Stimulated activated CD4-positive, alpha-beta T cell treated with anti-CD3 and anti-CD28 coated beads, Interleukin-4, amount 100 ng/mL, for 1 hour (primary cell): ENCODE measurements at regions not wholly inside any gene's neighbourhood (a gene's known extent, or its start where the extent isn't known, plus 50 kb on each side); places are given as distances from the start of the nearest gene placed in this dataset.
"Not testable (repeated sequence)": the region's sequence is repeated elsewhere in the genome, so short reads cannot be mapped to it uniquely, and the experiment has no call there.

Experiments
- DNase-seq: peaks from one replicate; pipeline ENCODE4 v3.0.0-alpha.2; 2020

DNA sequence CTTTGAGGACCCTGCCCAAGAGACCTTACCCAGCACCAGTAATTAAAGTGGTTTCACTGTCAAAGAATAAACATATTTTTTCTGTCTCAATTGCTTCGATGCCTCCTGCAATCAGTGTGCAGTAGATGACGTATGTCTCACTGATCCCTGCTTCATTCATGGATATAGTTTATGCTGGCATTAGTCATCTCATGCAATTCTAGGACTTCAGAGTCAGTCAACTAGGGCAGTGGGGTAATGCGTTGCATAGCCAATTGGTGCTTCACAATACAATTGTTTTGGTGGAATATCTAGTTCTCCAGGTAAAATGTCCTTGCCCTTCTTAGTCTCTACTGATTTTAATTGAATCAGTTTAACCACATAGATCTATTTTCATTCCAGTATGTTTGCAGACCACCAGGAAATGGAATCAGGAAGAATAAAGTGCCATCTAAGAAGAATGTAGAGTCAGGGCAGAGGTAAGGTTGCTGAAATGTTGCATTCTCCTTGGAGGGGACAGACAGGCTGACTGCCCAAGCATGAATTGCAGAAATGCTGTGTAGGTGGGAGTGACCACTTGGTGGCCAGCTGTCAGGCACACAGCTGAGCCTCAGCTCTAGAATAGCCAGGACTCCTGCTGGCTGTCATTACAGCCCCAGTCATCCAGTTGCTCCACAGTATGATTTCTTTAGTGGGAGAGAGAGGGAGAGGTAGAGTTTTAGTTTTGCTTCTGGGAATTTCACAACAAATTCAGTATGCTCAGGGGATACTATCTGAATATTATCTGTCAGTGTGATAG lies 73.5 kb upstream of the MEGF10 start:
- DNase-seq, result no peak

DNA sequence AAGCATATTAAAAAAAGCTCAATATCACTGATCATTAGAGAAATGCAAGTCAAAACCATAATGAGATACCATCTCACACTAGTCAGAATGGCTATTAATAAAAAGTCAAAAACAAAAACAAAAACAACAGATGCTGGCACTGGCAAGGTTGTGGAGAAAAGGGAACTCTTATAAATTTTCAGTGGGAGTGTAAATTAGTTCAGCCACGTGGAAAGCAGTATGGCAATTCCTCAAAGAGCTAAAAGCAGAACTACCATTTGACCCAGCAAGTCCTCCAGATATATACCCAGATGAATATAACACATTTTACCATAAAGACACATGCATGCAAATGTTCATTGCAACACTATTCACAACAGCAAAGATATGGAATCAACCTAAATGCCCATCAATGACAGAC lies 68.7 kb upstream of the MEGF10 start:
- not testable (repeated sequence) for DNase-seq

DNA sequence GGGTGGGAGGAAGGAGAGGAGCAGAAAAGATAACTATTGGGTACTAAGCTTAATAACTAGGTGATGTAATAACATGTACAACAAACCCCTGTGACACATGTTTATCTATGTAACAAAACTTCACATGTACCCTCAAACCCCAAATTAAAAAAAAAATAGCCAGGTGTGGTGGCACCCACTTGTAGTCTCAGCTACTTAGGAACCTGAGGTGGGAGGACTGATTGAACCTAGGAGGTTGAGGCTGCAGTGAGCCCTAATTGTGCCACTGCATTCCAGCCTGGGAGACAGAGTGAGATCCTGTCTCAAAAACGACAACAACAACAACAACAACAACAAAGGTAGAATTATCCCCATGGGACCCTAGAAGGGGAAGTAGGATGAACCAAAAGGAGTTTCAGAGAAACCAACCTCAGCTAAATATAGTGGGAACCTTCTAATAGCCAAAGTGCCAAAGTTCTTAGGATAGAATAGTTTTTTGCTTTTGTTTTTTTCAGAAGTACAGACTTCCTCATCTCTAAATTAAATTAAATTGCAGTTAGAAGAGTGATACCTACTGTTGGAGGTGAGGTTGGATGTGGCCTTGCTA lies 67.9 kb upstream of the MEGF10 start:
- DNase-seq, result not testable (repeated sequence)

DNA sequence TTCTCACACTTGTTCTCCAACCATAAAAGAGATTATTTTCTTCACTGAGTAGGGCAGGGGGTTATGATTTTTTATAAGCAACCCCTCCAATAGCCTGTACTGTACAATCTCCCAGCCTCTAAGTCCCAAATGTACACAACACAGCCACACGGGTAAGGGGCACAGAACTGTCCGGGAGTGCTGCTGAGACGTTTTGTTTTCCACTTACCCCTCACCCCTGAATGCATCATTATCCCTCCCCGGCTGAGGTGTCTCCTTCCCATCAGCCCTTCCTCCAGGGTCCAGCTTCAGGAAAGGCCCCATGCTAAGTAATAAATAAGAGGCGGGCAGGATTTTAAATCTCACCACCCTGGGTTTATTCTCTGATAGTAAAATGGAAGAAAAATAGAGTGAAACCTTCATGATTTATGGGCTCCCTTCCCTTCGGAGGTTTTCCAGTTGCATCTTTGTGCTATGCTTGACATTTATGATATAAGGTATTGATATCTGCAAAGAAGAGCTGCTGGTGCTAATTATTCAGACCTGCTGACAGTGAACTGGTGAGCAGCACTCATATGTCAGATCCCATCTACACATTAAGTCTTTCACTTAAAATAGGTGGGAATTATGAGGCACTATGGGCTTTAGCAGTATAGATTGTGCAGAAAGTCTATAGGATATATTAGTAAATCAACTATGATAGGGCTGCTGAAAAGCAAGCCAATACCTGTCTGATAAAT lies 67.2 kb upstream of the MEGF10 start:
- DNase-seq, result no peak

DNA sequence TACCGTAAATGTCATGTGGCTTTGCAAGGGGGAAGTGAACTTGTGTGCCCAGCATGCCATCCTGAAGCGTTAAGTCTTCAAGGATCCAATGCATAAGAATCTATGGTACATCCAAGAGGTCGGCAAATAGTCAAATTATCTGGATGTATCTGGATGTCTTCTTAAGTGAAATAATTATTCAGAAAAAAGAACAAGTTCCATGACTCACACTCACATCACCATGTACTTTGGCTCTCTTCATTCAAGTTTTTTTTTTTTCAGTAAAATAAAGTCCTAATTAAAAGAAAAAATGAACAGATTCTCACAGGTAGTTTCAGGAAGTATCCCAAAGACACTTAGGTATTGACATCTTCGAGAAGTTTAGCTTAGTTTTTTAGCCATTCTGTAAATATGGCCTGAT lies 62.7 kb upstream of the MEGF10 start:
- DNase-seq, result no peak

DNA sequence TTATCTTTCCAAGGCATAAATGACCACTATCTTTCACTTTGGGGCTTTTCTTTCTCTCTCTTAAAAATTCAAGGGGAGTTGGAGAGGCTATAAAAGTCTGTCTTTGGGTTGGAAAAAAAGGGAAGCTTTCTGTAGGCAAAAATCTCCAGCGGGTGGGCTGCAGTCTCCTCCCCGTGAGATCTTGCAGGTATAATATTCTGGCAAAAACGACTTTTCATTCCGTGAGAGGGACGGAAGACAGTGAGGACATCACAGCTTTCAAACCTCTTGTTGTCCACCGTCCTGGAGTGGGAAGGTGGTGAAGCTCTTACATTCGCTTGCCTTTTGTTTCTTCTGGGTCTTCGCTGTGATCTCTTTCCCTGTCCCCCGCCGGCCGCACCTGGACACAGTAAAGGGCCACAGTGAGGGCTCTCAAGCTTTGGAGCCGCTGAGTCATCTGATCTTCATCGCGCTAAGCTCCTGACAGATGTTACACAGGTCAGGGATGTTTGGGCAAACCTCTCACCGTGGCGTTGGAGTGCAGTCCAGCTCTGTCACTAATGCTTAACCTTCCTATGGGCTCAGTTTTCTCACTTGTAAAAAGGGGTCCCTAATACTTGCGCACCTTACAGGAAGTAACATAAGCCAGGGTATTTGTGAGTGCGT lies 61.9 kb upstream of the MEGF10 start:
- DNase-seq, result no peak

DNA sequence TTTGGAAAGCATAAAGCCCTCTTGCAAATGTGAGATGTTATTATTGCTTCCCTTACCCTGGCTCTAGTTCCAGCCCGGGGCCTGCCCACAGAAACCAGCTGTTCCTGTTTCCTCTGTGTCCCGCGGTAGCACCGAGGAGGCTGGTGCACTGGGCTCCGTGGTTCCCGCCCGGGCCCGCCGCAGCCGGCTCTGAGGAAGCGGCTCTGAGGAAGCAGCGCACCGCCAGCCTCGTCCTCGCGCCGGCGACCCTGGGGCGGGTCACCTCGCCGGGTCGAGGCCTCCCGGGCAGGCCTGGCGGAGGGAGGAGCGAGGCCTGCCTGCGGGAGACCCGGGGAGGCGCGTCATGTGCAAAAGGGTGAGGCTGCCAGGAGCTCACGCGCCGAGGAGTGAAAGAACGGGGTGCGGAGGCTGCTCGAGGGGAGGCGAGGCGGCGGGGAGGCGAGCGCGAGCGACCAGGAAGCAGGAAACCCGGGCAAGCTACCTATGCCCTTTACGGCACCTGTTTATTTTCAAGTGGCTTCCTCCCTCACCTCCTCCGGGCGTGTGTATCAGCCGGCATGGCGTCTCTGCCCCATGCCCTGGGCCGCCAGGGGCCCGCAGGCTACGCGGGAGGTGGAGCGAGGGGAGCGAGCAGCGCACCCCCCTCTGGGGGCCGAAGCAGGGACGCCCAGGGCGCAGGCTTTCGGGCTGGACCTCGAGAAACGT lies 61.3 kb upstream of the MEGF10 start:
- peak; percentile 52 for DNase-seq

DNA sequence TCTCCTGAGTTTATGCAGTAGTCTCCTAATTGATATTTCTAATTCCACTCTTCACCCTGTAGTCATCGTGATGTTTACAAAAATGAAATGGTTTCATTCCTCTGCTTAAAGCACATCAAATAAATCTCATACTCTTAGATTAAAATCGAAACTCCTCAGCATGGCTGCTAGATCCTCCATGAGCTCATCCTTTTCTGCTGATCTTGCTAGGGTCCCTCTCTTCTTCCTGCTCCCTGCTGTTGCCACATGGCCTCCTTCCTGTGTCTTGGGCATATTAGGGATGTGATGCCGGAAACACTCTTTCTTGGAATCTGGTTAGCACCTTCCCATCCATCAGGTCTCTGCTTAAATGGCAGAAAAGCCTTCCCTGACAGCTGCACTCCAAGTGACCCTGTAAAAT lies 59.5 kb upstream of the MEGF10 start:
- no peak for DNase-seq

DNA sequence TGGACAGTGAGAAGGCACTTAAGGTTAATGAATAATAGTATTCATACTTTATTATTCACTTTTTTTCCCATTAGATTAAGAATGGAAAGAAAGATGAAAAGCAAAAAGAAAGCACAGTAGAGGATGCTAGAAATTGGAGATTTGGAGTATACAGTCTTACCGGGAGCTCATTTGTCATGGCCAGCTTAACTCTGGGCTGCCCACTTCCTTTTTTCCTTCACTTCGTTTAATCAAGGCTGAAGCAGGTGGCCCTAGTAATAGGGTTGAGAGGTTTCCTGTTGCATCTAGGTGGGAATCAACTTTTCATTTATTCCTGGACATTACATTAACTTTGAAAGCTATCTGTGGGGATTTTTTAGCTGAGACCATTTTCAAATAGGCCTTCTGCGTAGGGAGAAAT lies 57.0 kb upstream of the MEGF10 start:
- DNase-seq, result no peak

DNA sequence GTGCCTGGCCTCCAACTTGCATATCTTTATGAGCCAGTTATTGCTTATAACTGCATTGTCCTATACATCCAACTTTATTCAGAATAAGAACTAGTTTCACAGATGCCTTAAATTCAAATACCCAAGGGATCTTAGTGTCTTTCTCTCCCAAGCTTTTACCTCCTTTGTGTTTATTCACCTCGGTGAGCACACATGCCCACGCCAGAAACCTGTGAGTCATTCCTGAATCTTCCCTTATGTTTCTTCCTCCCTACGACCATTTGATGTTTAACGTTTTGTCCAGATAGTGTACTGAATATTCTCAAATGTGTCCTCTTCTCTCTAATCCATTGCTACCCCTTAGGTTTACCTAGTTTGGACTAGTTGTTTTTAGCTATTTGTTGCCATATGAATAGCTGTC lies 55.5 kb upstream of the MEGF10 start:
- DNase-seq, result no peak

DNA sequence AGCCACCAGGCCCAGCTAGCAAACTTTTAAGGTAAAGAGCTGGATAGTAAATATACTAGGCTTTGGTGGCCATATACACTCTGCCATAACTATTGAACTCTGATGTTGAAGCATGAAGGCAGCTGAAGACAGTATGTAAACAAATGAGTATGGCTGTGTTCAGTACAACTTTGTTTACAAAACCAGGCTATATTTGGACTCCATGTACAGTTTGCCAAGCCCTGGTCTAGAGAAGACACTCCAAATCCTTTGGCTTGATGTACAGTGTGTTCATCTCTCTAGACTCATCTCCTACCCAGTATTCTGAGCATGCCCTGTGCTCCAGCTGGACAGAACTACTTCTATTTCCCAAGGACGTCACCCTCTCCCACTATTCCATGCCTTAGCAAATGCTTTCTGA lies 54.3 kb upstream of the MEGF10 start:
- no peak for DNase-seq
